HG03064 (cell line): ENCODE measurements at regions not wholly inside any gene's neighbourhood (a gene's known extent, or its start where the extent isn't known, plus 50 kb on each side); places are given as distances from the start of the nearest gene placed in this dataset.
"Not testable (repeated sequence)": the region's sequence is repeated elsewhere in the genome, so short reads cannot be mapped to it uniquely, and the experiment has no call there.

Experiments used
- ATAC-seq: cut with Tn5 transposase; IDR thresholded peaks from one replicate; pipeline ENCODE4 v1.9.1; 2021; ENCODE audit warnings: low read depth; ENCODE audit not compliant: unreplicated experiment

DNA sequence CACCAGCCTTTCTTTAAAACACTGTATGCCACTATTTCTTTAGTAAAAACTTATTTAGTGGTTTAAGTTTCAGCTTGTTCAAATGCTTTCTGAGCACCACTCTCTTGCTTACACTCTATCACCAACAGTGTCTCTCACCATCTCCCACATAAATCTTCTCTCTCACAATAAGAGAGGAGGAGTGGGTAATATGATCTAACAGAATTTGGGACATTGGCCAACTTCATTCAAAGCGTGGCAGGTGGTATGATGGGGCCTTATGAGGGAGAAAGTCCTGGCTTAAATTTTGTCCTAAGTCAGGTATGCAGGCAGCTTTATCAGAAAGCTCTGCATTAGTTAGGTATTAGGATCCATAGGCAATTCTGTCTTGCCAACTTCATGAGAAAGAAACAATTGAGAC is 1132.5 kb downstream of the TUSC7 start:
- no peak for ATAC-seq

DNA sequence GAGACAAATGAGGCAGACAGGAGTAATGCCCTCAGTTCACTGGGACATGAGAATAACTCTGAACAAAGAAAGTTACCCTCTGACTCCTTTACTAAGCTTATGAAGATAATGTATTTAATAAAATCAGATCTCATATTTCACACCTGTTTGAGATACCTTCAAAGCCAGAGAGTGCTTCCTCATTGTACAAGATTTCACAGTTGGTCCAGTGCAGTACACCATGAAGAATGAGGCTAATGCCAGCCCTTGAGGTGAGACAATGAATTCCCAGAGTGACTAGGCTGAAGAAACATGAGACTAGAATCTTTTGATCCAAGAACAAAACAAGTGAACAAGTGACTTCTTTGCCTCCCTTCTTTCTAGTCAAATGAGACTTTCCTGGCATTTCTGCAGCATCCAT is 1133.8 kb downstream of the TUSC7 start:
- no peak for ATAC-seq

DNA sequence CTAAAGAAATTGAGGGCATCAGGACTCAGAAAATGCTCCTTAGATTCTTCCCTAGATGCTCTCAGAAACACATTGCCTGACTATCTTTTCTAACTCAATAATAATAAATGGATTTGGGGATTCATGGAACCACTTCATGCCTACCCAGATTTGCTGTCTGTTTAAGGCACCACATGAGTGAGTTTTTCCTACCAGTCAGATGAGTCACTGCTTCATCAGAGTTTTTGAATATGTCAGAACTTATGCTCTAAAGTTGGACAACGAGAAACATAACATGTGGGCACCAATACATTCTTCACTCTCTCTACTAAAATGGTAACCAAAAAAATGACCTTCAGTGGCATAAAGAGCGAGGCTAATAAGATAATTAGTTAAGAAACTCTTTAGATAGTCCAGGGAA is 1135.1 kb downstream of the TUSC7 start:
- no peak for ATAC-seq

DNA sequence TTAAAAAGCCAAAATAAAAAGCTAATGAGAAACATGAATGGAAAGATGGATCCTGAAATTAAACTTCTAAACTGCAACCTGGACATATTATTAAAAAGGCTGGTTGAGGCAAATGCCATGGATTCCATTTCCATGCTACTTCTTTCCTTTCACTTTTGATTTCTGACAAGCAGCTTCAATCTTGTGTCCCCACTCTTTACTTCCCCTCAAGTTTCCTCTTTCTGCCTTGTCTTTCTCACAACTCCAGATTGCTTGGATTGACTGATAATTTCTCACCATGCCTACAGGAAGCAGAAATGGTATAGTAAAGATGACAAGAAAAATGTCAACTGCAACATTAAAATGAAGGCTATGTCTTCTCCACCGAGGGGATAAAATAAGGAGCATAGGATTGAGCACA is 1136.7 kb downstream of the TUSC7 start:
- no peak for ATAC-seq

DNA sequence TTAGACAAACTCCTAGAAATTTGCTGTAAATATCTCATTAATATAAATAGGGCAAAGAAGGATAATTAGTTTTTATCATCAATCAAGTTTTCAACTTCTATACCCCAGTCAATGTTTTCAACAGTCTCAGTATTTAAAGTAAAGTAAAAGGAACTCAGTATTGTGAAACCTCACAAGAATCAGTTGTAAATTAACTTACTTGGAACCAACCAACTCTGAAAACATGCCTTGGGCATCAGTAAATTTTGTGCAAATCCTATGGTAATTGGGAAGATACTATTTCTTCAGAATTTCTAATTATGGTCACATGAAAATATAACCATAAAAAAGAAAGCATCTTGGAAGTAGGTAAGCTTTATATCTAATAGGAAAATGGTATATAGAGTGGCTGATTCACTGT is 1139.0 kb downstream of the TUSC7 start:
- ATAC-seq, result no peak

DNA sequence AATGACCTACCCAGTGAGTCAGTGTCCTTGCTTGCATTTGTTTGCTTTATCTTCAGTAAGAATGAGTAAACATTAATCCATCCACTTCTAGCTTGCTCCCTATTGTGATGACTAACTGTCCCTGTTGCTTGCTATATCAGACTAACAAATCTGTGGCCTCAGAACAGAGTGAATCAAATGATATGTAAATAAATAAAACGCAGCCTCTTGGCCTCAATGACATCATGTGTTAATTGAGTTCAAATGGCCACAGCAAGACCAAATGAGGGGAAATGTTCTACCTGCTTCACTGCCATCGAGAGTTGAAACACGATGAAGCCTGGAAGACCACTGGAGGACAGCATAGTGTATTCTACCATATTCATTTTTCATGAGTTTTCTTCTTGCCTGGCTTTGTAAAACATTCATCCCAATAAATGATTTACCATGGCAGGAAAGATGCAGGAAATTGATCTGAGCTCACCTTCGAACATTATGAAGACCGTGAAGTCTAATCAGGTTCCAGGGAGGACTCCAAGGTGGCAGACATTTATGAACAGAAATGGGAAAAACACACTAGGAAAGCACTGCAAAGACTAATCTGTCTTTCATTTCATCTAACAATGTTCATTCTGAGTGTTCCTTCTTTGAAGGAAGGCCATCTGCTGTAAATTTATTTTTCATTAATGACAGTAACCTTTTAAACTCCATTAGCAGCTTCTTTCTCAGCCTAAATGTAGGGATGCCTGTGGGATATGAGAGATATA is 1144.5 kb downstream of the TUSC7 start:
- no peak for ATAC-seq

DNA sequence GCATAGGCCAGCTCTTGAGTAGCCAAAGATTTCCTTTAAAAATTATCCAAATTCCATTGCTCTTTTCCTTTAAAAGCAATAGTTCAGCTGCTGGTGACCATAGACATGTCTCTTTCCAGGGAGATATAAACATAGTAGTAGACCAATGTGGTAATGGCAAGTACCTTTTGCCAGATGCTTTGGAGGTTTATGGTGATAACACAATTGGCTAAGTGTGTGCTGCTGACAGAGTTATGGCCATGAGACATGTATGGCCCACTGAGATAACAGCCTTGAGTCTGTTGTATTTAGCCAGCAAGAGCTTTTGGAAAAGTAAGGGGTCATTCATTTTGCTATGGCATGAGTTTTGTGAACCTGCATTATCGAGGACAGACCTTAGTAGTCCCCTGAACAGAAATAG is 1146.8 kb downstream of the TUSC7 start:
- ATAC-seq, result no peak

DNA sequence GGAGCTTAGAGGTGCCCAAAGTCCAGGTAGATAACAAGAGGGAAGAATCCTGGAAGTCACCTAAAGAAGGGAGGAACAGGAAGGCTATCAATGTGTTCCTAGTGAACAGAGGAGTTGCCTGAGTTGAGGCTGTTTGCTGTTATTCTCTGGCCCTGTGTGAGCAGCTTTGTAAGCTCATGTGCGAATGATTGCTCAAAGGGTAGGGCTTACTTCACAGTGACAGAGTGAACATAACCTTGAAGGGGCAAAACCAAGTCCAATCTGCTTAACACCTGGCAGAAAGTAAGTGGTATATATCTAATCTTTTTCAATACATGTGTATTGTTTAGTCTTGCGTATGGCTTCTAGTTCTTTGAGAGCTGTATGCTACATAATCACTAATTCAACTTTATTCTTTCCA is 1153.6 kb downstream of the TUSC7 start:
- no peak for ATAC-seq

DNA sequence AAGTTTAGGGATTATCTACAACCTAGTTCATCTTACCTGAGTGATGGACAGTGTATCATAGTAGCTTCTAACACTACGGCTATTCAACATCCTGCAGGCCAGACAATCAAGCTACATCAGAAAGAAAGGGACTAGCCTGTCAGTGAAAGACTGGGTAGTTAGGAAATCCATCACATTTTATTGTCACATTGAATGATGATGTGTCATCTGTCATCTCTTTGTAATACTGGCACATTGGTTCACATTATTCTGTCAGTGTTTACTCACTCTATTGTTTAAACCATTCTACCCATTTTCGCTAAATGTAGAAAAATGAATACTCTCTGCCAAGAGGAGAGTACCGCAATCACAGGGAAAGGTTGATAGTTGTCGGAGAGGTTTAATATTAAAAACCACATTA is 1155.8 kb downstream of the TUSC7 start:
- no peak for ATAC-seq

DNA sequence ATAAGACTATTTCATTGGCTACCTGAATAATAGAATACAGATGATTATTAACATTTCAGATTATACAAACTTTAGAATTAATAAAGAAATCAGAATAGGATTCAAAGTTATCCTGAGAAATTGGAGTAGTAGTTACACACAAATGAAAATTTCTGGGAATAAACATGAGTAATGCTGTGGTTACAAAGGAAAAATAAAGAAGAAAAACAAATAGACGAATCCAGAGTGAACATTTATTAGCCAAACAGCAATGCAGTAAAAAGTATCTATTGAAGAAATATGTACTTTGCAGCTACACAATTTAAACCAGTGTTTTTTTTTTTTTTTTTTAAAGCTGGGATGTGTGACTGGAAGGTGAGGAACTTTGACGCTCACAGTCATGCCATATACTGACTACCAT is 1159.2 kb downstream of the TUSC7 start:
- no peak for ATAC-seq

GRCh38 chr3:117871934-117872333 is 1162.4 kb downstream of the TUSC7 start:
- no peak for ATAC-seq

DNA sequence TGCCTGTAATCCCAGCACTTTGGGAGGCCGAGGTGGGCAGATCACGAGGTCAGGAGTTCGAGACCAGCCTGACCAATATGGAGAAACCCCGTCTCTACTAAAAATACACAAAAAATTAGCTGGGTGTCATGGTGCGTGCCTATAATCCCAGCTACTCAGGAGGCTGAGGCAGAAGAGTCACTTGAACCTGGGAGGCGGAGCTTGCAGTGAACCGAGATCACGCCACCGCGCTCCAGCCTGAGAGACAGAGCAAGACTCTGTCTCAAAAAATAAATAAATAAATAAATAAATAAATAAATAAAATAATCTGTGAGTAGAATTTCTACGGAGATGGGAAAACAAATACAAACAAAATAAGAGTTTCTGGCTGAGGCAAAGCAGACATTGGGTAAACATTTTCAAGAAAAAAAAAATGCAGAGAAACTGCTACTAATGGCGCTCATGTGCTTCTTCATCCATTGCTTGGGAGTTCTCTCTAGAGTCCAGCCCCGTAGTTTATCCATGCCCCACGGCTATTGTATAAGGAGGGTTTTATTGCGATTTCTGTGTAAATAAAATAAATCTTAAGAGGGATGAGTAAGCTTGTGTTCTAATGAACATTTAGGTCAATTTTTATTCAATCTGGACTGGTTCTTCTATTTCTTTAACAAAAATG is 1161.9 kb downstream of the IGSF11 start:
- not testable (repeated sequence) for ATAC-seq

DNA sequence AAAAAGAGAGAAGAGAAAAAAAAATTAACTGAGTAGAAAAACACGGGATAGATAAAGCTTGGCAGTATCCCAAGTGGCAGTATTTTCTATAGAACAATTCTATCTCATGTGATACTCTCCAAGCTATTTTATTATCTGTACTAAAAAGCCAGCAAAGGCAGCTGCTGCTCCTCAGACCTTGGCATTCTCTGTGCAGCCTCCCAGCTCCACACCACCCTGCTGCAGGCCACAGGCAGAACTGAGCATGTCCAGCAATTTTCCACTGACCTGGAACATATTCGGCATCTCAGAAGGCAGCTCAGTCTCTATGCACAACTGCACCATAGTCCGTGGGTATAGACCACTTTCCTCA is 1161.4 kb downstream of the IGSF11 start:
- no peak for ATAC-seq

GRCh38 chr3:117874028-117874690 is 1160.5 kb downstream of the IGSF11 start:
- ATAC-seq, result no peak

DNA sequence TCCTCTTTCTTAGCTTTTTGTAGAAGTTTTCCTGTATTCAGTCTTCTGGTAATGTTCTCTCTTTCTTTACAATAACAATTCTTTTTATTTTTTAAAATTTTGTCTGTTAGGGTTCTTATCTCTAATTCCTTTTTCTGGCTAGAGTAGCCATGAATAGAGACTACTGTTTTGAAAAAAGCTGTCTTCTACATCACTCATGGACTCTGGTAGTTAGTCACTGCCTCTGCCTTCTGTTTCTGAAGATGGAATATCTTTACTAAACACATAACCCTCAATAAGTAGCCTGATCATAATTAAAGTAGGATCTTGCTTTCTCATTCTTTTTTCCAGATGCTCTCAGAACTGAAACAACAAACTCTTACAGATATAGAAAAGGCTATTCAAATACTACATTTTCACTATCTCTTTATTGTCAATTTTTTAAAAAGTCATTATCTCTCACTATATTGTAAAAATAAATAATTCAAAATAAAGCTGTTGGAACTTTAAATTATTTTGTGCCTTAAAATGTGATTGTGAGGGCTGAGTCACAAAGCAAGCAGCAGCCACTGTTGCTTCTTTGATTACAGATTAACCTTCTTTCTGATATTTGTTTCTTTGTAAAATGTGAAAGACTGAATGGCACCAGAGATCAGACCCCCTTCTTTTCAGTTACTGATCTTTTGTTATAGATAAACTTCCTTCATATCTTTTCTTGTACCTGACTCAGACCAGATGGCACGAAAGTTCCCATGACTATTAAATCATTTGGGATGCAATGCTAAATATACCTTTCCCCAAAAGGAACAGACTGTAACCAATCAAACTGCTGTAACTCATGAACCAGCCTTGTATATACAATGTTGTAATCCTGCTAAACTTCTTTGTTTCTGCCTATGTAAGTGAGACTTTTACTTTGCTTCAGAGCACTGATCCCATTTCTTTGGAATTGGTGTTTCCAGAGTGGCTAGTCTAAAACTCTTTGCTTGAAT is 1159.5 kb downstream of the IGSF11 start:
- no peak for ATAC-seq

GRCh38 chr3:117875887-117876286 is 1158.8 kb downstream of the IGSF11 start:
- ATAC-seq, result no peak

DNA sequence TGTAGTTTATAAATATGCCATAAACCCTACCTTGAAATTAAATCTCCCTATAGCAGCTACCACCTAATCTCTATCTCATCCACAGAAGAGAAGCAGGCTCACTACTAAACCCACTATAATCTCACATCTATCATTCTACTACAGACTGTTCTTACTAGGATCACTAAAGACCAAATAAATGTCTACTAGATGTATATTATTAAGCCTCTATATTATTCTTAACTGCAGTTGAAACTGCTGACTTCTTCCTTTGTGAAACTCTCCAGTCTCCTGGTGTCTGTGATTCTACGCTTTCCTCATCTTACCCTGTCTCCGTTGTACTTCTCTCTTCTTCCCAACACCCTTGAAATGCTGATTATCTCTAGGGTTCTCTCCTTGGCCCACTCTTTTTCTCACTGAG is 1154.0 kb downstream of the IGSF11 start:
- no peak for ATAC-seq

DNA sequence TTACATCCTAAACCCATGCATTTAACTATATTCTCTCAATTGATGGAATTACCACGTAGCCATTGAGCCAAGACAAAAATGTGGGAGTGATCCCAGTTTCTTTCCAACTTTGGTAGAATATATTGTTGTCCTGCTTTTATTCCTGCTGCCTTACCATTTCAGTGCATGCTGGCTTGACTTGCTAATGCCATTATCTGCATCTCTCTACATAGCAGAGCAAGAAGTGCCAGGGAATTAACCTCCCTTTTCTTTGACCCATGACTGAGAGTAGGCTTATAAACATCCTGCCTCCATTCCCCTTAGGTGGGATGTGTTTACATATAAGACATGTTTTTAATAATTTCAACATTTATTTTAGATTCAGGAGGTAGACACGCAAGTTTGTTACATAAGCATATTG is 1153.4 kb downstream of the IGSF11 start:
- no peak for ATAC-seq

DNA sequence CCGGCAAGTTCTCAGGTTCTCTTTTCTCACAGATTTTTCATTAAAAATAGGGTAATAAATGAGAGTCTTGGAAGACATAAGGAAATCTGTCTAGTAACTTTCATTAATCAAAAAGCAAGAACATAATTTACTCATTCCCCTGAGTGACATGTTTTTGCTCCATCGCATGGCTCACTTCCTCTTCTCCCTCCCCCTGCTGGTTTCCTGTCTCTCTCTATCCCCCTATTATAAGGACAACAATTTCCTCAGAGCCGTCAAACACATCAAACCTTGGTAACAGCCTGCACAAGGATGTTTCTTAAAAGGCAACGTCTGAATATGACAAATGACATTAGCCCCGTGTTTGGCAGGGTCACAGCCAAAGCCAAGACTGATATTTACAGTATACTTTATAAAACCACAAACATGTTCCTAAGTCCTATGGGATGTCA is 1149.6 kb downstream of the IGSF11 start:
- no peak for ATAC-seq

DNA sequence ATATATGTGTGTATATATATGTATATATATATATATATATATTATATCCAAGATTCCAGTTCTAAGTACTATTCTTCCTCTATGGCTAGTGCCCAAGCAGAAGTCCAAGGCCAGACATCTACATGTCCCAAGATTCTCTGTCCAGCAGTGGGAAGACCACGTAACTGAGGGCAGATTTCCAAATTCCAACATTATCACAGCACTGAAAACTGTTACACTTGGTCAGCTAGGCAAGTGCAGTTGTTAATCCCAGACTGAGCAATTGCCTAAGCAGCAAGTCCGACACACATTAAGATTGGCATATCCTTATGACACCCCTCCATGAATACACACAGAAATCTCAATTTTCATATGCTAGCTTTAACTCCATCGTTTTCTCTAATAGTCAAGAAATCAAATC is 1148.5 kb downstream of the IGSF11 start:
- ATAC-seq, result no peak

DNA sequence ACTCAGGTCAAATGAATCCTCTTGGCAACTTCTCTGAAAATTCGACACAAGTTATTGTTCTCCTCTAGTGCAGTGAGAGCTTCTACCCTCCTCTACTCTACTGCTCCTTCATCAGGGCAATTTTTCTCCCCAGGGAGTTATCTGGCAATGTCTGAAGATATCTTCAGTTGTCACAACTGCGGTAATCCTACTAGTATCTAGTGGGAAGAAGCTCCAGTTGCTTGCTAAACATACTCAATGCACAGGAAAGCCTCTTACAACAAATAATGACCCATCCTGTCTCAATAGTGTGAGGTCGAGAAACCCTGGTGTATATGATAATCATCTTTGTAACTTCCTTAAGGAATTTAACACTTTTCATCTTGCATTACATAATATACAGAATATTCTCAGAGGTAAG is 1147.6 kb downstream of the IGSF11 start:
- ATAC-seq, result no peak
